HCT116 (cell line): ENCODE measurements at regions not wholly inside any gene's neighbourhood (a gene's known extent, or its start where the extent isn't known, plus 50 kb on each side); places are given as distances from the start of the nearest gene placed in this dataset.

Experiments used
- ELF1 ChIP-seq: IDR thresholded peaks from 2 replicates; pipeline ENCODE4 v1.6.1; 2012; ENCODE audit warnings: low read depth, borderline replicate concordance
- JUND ChIP-seq: IDR thresholded peaks from 2 replicates; pipeline ENCODE4 v1.6.1; 2012
- REST ChIP-seq: IDR thresholded peaks from 2 replicates; pipeline ENCODE4 v1.6.1; 2012; ENCODE audit warnings: low read depth

- TF ChIP-seq ELF1 (no peak), JUND (no peak), REST (no peak)
Measured at GRCh38 chr2:186069676-186070075, 331.1 kb downstream of the FSIP2 start.
